Brain microvascular endothelial cell (primary cell): ENCODE measurements at regions not wholly inside any gene's neighbourhood (a gene's known extent, or its start where the extent isn't known, plus 50 kb on each side); places are given as distances from the start of the nearest gene placed in this dataset.

Source experiments
- DNase-seq: peaks from one replicate; pipeline ENCODE4 v3.0.0-alpha.2; 2020
- H3K27ac ChIP-seq: fragments of 250-450 bp; sonication (Bioruptor Pico); 2 replicates; pipeline ENCODE4 v1.5.1; 2020; ENCODE audit warnings: mild to moderate bottlenecking, moderate library complexity
- H3K27me3 ChIP-seq: fragments of 250-450 bp; sonication (Bioruptor Pico); replicated peaks from 2 replicates; pipeline ENCODE4 v1.5.1; 2020; ENCODE audit warnings: mild to moderate bottlenecking
- H3K36me3 ChIP-seq: fragments of 250-450 bp; sonication (Bioruptor Pico); replicated peaks from 2 replicates; pipeline ENCODE4 v1.5.1; 2020; ENCODE audit warnings: mild to moderate bottlenecking
- H3K4me3 ChIP-seq: 2 replicates; pipeline ENCODE4 v1.5.1; 2011; ENCODE audit warnings: low read depth, mild to moderate bottlenecking, control low read depth, low read length, moderate library complexity
- in situ Hi-C: cut with HindIII; loops from 2 replicates; pipeline ENCODE4 v1.10.0; 2017; ENCODE audit warnings: low sequenced_read_pairs, low pct_ligation_motif_present
- TF ChIP-seq, protein P1 (sequence below): IDR thresholded peaks from 2 replicates; pipeline ENCODE4 v1.5.1; 2011; ENCODE audit warnings: low read depth, mild to moderate bottlenecking, moderate library complexity, low read length, control low read depth, inconsistent platforms; ENCODE audit errors: missing control alignments

DNA sequence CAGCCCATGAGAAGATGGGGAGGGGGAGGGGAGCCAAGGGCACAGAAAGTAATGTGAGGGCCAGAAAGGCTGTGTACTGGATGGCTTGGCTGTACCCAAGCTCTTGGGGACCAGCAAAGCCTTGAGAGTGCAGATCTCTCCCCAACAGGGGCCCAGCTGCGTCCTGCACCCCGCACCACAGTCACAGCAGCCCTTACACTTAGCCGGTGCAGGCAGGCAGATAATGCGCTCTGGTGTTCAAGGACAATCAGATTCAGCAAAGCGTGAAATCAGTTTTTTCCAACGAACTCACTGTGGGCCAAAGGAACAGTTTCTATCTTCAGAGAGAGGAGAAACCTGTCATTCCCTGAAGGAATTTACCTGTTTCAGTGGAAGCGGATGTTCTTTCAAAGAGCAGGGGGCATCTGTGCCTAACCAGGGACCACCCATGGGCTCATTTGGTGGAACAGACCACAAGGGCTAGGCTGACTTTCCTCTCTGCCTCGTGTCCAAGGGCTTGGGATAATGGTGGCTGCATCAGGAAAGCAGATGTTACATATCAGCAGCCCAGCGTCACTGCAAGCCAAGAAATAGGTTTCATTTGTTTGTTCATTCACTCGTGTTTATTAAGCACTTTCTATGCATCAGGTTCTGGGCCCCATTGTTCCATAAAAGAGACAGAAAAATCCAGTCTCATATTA lies 81.2 kb upstream of the SPON1 start:
- Histone ChIP-seq H3K27ac (no peak overlapping the region), H3K4me3 (no peak overlapping the region), H3K27me3 (no peaks in the 10 kb centered on the region), H3K36me3 (no peaks in the 10 kb centered on the region)
- in situ Hi-C loops, result no loop called here
- TF ChIP-seq, protein P1, sequence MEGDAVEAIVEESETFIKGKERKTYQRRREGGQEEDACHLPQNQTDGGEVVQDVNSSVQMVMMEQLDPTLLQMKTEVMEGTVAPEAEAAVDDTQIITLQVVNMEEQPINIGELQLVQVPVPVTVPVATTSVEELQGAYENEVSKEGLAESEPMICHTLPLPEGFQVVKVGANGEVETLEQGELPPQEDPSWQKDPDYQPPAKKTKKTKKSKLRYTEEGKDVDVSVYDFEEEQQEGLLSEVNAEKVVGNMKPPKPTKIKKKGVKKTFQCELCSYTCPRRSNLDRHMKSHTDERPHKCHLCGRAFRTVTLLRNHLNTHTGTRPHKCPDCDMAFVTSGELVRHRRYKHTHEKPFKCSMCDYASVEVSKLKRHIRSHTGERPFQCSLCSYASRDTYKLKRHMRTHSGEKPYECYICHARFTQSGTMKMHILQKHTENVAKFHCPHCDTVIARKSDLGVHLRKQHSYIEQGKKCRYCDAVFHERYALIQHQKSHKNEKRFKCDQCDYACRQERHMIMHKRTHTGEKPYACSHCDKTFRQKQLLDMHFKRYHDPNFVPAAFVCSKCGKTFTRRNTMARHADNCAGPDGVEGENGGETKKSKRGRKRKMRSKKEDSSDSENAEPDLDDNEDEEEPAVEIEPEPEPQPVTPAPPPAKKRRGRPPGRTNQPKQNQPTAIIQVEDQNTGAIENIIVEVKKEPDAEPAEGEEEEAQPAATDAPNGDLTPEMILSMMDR, result no peak
- no peak for DNase-seq

DNA sequence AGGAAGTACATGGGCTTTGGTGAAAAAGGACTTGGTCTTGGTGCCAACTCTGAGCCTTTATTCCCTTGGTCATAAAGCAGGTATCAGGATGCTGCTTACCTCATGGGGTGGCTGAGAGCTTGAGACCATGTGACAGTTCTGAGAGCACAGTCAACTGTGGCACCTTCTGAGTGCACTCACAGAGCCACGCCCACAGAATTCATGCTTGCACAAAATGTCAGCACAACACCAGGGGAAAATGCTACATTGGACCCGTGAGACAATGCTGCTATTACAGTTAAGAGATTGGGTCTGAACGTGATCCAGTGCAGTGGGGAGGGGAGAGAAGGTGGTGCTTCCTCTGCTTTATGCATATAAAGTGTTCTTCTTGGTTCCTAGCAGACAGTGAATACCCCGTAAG lies 79.5 kb upstream of the SPON1 start:
- H3K27ac ChIP-seq, result no peak overlapping the region
- no peaks in the 10 kb centered on the region for H3K36me3 ChIP-seq
- in situ Hi-C loops, result no loop called here
- TF ChIP-seq, protein P1, result no peak
- H3K27me3 ChIP-seq, result no peaks in the 10 kb centered on the region
- no peak for DNase-seq
- H3K4me3 ChIP-seq, result no peak overlapping the region

DNA sequence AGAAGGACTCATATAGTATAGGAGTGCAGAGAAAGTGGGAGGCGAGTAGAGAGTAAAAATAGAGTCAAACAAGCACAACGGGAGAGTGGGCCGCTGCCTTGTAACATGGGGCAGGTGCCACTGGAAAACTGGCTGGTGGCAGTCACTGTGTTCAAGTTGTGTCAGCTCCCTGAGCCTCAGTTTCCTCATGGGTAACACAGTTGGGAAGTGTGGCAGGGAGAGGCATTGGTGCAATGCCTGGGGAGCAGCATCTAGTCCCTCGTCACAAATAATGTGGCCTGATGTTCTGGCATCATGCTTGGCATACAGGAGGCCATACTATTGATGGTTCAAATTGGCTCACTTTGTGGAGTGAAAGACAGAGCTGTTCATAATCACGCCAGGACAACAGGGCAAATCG lies 78.9 kb upstream of the SPON1 start:
- H3K36me3 ChIP-seq, result no peaks in the 10 kb centered on the region
- TF ChIP-seq, protein P1, result no peak
- no peak overlapping the region for H3K4me3 ChIP-seq
- H3K27ac ChIP-seq, result no peak overlapping the region
- no peaks in the 10 kb centered on the region for H3K27me3 ChIP-seq
- no peak for DNase-seq
- in situ Hi-C loops, result no loop called here

DNA sequence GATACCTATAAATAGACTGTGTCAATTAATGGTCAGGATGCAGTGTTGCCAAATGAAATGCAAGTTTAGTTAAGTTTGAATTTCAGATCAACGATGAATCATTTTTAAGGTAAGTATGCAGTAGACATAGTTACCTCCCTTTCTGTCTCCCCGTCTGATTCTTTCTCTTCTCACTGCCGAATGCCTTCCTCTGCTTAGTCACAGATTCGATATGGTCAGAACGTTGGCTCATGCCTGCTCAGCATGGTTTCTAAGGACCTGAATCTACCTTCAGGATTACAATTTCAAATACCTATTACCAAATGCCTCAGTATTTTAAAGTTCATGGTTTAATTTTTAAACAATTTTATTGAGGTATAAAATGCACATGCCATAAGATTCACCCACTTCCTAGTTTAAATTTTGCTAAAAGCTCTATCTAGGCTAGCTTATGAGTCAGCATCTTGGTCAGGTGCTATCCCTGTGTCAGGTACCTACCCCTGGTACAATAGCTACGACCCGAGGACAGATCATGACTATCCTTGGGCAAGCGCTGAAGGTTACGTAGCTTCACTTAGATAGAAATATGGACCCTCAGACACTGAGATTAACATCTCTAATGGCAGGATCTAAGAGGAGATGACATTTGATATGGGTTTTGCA lies 78.2 kb upstream of the SPON1 start:
- in situ Hi-C loops, result no loop called here
- Histone ChIP-seq H3K36me3 (no peaks in the 10 kb centered on the region), H3K27ac (no peak overlapping the region), H3K4me3 (no peak overlapping the region), H3K27me3 (no peaks in the 10 kb centered on the region)
- DNase-seq, result no peak
- TF ChIP-seq, protein P1, result no peak

DNA sequence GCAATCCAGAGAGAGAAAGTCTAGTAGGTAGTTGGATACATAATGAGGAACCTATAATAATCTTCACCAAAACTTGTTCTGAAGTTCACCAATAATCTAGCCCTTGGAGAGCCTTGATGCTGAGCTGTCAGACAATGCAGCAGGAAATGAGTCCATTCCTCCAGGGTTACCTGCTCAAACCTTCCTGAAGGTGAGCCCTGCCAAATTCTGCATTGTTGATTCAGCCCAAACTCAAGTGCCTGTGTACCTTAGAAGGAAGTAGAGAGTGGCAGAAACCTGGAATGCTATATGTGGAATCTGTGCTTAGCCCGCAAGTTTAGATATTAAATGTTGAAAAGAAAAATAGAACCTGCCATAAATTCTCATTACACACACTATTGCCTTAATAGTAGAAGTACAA lies 77.4 kb upstream of the SPON1 start:
- H3K27ac ChIP-seq, result no peak overlapping the region
- in situ Hi-C loops, result no loop called here

More for the DNA sequence above, 77.4 kb upstream of the SPON1 start:
- TF ChIP-seq, protein P1, result no peak
- no peak overlapping the region for H3K4me3 ChIP-seq
- no peak for DNase-seq
- H3K36me3 ChIP-seq, result no peaks in the 10 kb centered on the region
- no peaks in the 10 kb centered on the region for H3K27me3 ChIP-seq
